Adrenal gland (tissue), 5 donors: ENCODE measurements at regions not wholly inside any gene's neighbourhood (a gene's known extent, or its start where the extent isn't known, plus 50 kb on each side); places are given as distances from the start of the nearest gene placed in this dataset.

Source experiments
- CTCF ChIP-seq, 6 experiments: fragments of 450-650 bp in 4 of 6; fragments of 200-600 bp in 2 of 6; sonication (generic) in 1 of 6; IDR thresholded peaks; 1 replicate in 5 of 6; 2 replicates in 1 of 6; pipeline versions ENCODE4 v1.5.1 to v1.8.0; 2016 to 2021; ENCODE audit warnings: antibody characterized with exemption in 6 of 6, mild to moderate bottlenecking in 2 of 6, moderate library complexity in 1 of 6
- POLR2A ChIP-seq, 2 donors: fragments of 450-650 bp; IDR thresholded peaks; one replicate each; pipeline ENCODE4 v1.6.1; 2017; ENCODE audit warnings: antibody characterized with exemption in 2 of 2, mild to moderate bottlenecking in 2 of 2, moderate library complexity in 1 of 2
- donor health status: DM: no; HTN: no; CAD: no.

- TF ChIP-seq CTCF (IDR thresholded peaks at IDR 0.05) (no peak), POLR2A (IDR thresholded peaks at IDR 0.05) (no peak)
Observed at GRCh38 chr2:6249557-6249956, 557.4 kb downstream of the SOX11 start.
